HG03469 (cell line): ENCODE measurements at regions not wholly inside any gene's neighbourhood (a gene's known extent, or its start where the extent isn't known, plus 50 kb on each side); places are given as distances from the start of the nearest gene placed in this dataset.
"Not testable (repeated sequence)": the region's sequence is repeated elsewhere in the genome, so short reads cannot be mapped to it uniquely, and the experiment has no call there.

Experiments
- ATAC-seq: cut with Tn5 transposase; IDR thresholded peaks from one replicate; pipeline ENCODE4 v1.9.1; 2021; ENCODE audit warnings: mild to moderate bottlenecking, moderate library complexity, moderate number of reproducible peaks; ENCODE audit not compliant: unreplicated experiment

DNA sequence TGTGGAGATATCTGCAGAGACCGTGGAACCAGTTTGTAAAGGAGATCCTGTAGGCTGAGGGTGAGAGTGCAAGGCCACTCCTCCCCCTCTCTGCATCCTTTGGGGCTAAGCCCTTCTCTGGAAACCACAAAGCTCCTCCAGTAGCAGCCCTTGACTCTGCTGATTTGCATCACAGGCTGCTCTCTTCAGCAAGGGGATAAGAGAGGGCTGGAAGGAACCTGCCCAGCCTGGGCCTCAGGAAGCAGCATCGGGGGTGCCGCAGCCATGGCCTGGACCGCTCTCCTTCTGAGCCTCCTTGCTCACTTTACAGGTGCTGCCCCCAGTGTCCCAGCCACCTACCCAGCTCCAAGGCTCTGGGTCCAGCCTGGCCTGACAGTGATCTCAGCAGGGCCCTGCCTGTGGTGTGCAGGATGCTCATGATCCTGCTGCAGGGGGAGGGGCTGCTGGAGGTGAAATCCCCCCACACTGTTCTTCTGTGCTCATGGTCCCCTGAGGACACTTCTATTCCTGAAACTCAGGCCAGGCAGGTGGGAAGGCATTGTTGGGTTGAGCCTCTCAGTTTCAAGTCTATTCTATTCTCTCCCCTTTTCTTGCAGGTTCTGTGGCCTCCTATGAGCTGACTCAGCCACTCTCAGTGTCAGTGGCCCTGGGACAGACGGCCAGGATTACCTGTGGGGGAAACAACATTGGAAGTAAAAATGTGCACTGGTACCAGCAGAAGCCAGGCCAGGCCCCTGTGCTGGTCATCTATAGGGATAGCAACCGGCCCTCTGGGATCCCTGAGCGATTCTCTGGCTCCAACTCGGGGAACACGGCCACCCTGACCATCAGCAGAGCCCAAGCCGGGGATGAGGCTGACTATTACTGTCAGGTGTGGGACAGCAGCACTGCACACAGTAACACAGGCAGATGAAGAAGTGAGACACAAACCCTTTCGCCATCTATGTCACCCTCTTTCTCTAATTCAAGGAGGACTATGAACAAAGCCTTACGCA, 68.5 kb upstream of the IGLL5 start:
- no peak for ATAC-seq

DNA sequence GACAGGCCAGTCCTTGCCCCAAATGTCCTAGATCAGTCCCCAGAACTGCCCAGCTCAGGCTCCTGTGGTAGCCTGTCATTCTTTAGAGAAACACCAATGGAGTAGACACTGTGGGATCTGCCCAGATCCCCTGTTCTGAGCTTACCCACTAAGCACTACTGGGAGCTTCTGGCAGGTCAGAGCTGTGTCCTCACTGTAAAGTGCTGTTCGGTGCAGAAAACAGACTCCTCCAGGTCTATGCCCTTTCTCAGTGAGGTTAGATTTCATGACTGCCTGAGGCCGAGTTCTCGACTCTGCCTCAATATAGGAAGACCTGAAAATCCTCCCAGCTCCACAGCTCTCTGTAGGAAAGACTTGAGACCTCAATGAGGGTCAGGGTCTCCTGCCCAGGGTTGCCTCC, 67.5 kb upstream of the IGLL5 start:
- ATAC-seq, result no peak

DNA sequence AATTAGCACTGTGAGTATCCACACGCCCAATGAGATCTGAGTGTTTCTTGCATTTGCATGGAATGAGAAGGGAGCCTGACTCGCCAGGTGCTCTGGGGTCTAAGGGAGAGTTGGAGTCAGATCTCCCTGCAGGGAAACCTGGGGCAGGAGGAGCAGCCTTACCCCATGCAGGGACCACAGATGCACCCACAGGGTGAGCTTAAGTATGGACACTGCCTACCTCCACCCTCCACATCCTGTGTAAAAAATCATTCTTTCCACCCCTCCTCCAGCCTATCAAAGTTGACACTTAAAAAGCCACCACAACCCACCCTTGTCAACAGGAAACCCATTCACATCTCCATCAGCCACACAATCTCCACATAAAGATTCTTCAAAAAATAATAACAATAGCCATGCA, 67.0 kb upstream of the IGLL5 start:
- no peak for ATAC-seq

DNA sequence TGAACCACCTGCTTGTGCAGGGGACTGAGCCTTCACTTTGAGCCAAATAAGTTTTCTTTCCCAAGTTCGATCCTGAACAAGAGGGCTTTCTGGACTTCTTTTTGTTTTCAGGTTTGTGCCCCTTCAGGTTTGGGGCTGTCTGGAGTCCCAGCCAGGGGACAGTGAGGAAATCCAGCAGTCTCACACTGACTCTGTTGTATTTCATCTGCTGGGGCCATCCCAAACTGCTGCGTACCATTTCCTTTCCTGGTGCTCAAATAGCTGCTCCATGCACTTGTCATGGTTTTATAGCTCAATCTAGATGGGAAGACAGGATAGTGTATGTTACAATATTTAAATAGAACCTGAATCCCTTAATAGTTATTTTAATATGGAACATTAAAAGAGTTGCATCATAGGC, 66.3 kb upstream of the IGLL5 start:
- no peak for ATAC-seq

DNA sequence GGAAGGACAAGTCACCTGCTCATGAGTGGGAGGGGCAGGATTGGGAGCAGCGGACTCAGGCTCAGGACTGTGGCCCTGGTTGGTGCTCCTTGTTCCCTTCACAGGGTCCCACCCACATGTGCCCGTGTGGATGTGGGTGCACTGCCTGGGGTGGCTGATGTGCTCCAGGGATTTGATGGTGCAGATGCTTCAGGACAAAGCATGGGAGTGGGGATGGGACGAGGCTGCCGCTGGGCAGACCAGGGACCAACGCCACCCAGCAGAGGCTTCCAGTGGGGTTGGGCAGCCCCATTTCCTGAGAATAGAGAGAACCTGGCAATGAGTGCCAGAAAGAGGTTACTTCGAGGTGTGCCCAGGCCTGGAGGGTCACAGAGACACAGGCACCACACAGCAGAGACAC, 65.5 kb upstream of the IGLL5 start:
- ATAC-seq, result no peak

DNA sequence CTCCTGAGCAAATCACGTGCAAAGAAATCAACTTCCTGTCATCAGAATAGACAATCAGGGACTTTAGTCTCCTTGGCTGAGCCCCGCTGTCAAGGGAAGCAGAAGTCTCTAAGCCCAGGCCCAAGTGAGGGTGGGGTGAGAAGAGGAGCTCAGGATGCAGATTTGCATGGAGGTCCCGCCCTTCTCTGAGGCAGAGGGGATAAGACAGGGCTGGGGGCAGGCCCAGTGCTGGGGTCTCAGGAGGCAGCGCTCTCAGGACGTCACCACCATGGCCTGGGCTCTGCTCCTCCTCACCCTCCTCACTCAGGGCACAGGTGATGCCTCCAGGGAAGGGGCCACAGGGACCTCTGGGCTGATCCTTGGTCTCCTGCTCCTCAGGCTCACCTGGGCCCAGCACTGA, 65.1 kb upstream of the IGLL5 start:
- ATAC-seq, result not testable (repeated sequence)

DNA sequence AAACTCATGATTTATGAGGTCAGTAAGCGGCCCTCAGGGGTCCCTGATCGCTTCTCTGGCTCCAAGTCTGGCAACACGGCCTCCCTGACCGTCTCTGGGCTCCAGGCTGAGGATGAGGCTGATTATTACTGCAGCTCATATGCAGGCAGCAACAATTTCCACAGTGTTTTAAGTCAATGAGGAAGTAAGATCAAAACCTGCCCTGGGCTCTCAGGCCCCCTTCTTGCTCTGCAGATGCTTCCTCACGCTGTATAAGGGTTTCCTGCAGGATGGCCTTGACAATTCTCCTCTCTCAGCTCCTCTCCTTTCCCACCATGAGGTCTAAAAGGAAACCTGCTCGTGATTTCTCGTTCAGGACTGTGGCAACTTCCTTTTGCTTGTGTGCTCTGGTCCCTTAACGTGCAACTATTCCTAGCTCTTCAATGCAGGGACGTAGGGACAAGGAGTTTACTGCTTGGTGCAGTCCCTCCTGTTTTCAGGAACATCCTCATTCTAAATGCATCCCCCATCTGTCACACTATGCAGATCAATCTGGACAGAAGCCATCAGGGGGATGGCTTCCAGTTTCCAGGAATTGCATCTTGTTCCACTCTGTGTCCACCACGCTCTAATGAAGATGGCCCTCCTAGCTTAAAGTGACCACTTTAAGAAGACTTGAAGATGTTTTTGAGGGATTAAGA, 64.3 kb upstream of the IGLL5 start:
- no peak for ATAC-seq

DNA sequence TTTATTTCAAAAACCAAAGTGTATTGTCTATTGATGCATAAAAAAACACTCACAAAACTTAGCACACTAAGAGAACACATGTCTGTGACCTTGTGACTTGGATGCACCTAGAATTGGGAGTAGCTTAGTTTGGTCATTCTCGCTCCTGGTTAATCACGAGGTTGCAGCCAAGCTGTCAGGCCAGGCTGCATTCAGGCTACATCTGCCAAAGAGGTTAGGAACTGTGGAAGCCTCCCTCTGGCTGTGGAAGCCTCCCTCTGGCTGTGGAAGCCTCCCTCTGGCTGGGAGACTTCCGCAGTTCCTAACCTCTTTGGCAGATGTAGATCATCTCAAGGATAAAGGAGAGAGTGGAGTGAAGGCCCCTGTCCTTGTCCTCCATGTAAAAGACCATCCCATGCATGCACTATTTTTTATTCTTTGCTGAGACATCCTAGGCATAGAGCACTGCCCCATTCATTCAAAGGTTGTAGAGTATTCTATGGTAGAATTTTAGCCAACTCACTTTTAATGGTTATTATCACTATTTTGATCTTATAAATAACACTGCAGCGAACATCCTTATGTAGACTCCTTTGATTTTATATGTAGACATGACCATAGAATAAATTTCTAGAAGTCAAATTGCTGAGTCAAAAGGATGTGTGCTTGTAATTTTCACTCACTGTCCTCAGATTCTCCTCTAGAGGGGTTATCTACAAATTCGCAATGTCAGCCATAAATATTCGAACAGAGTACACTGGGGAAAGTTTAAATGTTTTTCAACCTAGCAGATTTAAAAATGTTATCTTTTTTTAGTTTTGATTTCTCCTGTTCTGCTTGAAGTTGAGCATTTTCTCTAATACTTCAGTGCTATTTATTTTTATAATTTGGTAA, 63.0 kb upstream of the IGLL5 start:
- ATAC-seq, result no peak

DNA sequence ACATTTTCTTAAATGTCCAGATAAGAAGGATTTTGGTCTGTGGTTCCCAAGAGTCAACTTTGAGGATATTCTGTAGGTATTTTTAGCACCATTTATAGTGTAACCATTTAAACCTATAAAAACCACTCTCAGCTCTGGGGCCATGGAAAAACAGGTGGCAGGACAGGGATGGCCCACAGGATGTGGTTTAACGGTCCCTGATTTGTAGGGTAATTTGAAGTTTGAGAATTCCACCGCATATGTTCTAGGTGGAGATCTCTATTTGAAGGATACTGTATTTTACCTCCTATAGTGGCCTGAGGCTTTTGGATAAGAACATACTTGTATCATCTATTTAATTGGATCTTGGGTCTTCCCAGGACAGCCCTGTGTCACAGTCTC, 62.4 kb upstream of the IGLL5 start:
- ATAC-seq, result no peak

DNA sequence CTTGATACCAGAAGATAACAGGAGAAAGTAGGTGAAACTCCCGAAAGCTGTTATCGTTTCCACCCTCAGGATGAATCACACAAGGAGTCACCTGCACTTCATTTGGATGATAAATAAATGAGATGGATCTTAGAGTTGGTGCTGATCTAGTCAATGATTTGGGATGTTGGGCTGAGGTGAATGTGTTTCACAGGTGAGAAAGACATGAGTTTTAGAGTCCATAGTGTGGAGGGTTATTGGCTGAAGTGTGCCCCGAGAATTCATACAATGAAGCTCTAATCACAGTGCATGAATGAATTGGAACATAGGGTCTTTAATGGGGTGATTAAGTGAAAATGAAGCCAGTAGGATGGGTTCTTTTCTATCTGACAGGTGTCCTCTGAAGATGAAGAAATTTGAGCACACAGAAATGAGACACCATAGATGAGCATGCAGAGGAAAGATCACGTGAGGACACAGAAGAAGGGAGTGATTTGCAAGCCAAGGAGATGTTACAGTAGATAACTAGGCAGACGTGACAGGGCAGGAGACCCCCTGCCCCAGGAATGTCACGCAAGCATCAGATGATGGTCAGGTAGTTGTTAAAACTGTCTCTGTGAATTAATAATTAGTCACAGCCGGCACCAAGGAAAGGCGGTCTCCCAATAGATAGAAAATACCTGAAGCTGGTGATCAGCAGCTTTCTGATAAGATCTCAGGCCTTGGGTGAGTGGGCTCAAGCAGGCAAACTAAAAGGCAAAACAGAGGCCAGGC, 60.3 kb upstream of the IGLL5 start:
- no peak for ATAC-seq

DNA sequence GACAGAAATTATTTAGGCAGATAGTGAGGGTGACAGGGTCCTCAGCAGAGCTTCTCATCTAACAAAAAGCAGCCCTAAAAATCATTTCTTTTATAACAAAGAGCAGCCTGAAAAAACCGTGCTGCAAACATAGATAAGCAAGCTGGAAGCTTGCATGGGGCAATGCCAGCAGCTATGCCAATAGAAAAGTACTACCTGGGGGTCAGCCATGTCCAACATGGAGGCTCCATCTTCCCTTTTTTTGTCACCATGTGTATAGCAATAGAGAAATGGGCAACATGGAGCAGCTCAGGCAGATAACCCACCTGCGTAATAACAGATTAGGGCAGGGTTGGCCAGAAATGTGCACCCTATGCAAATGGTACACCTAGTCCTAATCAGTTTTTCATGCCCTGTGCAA, 57.4 kb upstream of the IGLL5 start:
- ATAC-seq, result no peak

DNA sequence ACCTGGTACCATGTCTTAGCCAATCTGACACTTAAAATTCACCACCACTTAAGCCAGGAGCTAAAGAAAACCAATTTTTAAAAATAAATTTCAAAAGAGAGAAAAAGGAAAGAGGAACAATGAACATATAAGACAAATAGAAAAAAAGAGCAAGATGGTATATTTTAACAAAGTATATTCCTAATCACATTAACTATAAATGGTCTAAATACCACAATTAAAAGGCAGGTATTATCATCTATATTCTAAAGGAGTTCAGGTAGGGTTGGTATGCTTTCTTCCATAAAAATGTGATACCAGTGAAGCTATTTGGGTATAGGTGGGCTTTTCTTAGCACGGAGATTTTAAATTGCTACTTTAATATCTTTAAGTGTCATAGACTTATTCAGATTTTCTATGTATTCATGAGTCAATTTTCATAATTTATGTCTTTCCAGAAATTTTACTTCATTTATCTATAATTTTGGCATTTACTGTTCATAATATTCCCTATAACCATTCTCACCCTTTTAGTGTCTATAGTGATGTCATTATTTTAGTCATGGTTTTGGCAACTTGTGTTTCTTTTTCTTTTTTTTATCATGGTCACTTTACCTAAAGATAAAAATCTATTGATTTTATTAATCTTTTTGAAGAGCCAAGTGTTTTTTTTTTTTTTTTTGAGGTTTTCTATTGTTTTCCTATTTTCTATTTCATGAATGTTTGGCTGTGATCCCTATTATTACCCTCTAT, 56.5 kb upstream of the IGLL5 start:
- no peak for ATAC-seq

DNA sequence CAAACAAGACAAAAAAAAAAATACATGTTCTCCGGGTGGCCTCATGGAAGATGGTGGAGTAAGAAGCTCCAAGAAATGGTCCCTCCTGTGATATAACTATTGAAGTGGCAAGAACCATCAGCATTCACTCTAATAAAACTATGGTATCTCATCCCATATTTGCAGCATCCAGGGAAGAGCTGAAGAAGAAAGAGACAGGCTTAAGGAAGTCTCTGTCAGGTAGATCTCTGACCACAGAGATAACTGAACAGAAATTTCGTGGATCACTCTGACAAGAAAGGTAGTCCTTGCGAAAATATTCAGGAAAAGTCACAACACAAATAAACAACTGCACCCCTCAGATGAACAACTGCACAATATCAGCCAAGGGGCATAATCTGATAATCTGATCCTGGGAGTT, 54.6 kb upstream of the IGLL5 start:
- no peak for ATAC-seq

DNA sequence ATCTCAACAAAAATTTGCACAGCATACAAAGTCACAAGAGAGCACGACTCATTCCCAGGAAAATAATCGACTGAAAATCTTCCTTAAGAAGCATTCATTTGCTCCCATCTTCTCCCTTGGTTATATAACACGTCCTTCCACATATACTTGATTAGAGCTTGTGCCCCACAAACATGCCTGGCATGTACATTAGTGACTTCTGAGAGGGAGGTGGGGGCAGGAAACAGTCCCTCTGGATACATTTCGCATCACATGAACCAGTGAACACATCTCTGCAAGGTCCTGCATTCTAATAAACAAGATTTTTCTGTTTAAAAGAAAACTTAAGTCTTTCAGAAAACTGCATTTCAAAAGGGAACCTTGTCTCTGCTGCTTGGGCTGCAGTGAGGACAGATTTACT, 54.1 kb upstream of the IGLL5 start:
- ATAC-seq, result no peak

DNA sequence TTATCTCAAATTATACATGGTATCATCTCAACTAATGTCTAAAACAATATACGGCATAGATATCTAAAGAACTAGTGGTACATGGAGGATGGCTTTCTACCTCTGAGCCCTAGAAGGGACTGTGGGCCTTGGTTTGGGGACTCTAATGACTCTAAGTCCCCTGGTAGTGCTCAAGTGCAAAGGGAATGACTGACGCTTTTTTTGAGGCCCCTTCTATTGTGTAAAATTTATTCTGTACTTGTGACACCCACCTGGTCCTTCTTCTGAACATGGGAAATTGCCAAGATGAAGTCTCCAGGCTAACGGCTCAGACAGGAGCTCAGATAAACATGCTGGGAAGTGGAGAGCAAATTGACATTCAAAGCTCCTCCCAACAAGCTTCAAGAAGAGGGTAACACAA, 53.4 kb upstream of the IGLL5 start:
- no peak for ATAC-seq

DNA sequence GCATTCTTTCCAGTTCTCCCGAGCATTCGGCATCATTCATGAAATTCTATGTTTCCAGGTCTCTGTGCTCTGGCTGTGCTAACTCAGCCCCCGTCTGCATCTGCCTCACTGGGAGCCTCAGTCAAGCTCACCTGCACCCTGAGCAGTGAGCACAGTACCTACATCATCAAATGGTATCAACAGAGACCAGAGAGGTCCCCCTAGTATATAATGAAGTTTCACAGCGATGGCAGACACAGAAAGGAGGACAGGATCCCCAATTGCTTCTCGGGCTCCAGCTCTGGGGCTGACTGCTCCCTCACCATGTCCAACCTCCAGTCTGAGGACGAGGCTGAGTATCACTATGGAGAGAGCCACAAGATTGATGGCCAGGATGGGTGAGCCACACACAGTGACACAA, 52.8 kb upstream of the IGLL5 start:
- no peak for ATAC-seq

DNA sequence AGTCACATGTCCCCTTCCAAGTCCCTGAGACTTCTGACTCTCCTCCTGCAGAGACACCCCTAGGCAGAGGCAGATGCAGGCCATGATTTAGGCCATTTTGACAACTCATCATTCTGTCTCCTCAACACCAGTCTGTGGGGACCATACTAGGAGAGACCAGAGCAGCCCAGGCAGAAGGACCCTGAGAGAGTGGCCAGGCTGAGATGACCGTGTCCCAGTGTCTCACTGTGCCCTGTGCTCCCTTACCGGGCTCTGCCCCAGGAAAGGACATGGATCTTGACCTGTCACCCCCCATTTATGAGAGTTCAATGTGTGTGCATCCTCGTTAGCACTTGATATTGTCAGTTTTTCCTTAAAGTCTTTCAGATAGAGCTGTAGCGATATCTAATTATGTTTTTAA, 52.4 kb upstream of the IGLL5 start:
- ATAC-seq, result no peak

DNA sequence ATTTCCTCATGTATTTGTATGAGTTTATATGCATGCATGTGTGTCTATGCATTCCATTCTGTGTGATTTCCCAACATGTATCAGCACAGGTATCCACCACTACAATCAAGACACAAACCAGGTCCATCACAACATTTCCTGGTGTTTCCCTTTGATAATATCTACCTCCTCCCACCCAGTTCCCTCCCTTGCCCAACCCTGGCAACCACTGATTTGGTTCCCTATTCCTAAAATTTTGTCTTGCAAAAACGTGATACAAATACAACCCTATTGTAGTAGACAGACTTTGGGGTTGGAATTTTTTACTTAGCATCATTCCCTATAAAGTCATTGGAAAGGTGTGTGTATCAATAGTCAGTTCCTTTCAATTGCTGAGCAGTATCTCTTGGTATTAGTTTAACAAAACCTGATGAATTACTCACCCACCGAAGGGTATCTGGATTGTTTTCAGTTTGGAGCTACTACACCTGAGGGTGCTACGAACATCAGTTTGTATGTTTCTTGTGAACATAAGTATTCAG, 51.8 kb upstream of the IGLL5 start:
- ATAC-seq, result no peak

DNA sequence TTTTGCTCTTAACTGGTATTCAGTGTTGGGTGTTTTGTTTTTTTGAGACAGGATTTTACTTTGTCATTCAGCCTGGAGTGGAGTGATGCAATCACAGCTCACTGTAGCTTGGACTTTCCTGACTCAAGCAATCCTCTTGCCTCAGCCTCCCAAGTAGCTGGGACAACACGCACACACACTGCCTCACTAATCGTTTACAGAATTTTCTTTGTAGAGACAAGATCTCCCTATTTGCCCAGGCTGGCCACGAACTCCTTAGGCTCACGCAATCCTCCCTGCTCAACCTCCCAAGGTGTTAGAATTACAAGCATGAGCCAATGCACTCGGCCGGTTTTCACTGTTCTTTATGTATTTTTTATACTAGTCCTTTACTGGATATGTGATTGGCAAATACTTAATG, 51.0 kb upstream of the IGLL5 start:
- ATAC-seq, result no peak
